Vagina (tissue), 2 donors: ENCODE measurements at regions not wholly inside any gene's neighbourhood (a gene's known extent, or its start where the extent isn't known, plus 50 kb on each side); places are given as distances from the start of the nearest gene placed in this dataset.

Source experiments
- DNase-seq, 2 donors: peaks; one replicate each; pipeline ENCODE4 v3.0.0-alpha.2; 2017; ENCODE audit errors: extremely low spot score in 2 of 2
- H3K27ac ChIP-seq: fragments of 200-600 bp; sonication (generic); one replicate; pipeline ENCODE4 v1.5.1; 2019
- H3K27me3 ChIP-seq: fragments of 200-600 bp; sonication (generic); one replicate; pipeline ENCODE4 v1.5.1; 2019
- H3K36me3 ChIP-seq, 2 donors: fragments of 200-600 bp; sonication (generic); one replicate each; pipeline ENCODE4 v1.5.1; 2017 to 2019
- H3K4me1 ChIP-seq: fragments of 200-600 bp; sonication (generic); one replicate; pipeline ENCODE4 v1.5.1; 2019
- H3K4me3 ChIP-seq, 2 donors: fragments of 200-600 bp; sonication (generic); 1 replicate in 1 of 2; 2 replicates in 1 of 2; pipeline ENCODE4 v1.5.1; 2016 to 2019
- H3K9me3 ChIP-seq: fragments of 200-600 bp; sonication (generic); one replicate; pipeline ENCODE4 v1.5.1; 2019
- CTCF ChIP-seq, 3 experiments: fragments of 450-650 bp in 2 of 3; fragments of 200-600 bp in 1 of 3; sonication (generic) in 1 of 3; IDR thresholded peaks; one replicate each; pipeline ENCODE4 v1.5.1; 2017 to 2019; ENCODE audit warnings: antibody characterized with exemption in 3 of 3, mild to moderate bottlenecking in 2 of 3, moderate library complexity in 2 of 3
- POLR2A ChIP-seq, 2 donors: fragments of 450-650 bp; IDR thresholded peaks; one replicate each; pipeline ENCODE4 v1.6.1; 2017; ENCODE audit warnings: antibody characterized with exemption in 2 of 2, mild to moderate bottlenecking in 2 of 2, moderate library complexity in 2 of 2
- POLR2AphosphoS5 ChIP-seq, 2 donors: sonication (generic); formaldehyde crosslinking; IDR thresholded peaks; one replicate each; pipeline ENCODE4 v1.9.0; 2017; ENCODE audit warnings: antibody characterized with exemption in 2 of 2, mild to moderate bottlenecking in 2 of 2, low read depth in 1 of 2; ENCODE audit not compliant: insufficient read depth in 1 of 2
- intact Hi-C: fragments of 100-400 bp; cut with DNase I; formaldehyde crosslinking; loops from one replicate; pipeline ENCODE4 v1.15.1; 2023

DNA sequence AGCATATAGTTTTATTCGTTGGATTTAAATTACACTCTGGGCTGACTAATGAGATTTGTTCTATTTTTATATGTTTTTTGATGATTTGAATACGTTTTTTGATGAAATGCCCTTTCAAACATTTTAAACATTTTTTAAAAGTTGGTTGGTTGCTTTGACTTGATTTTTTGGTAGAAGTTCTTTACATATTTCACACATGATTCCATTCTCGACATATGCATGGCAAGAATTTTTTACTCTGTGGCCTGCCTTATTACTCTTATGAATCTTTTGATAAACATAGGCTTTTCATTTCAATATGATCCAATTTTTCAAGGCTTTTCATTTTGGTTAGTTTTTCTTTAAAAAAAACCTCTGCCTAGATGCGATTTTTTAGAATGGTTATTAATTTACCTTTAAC lies 617.0 kb downstream of the RNF144B start:
- no peaks in the 10 kb centered on the region for H3K27me3 ChIP-seq
- H3K4me3 ChIP-seq = no peak overlapping the region
- no peaks in the 10 kb centered on the region for H3K36me3 ChIP-seq
- no peak for TF ChIP-seq POLR2A (IDR thresholded peaks at IDR 0.05)
- TF ChIP-seq POLR2AphosphoS5 (IDR thresholded peaks at IDR 0.05; ENCODE audit: insufficient read depth in 1 of 2, low read depth in 1 of 2) = no peak
- intact Hi-C loops = no loop called here
- H3K9me3 ChIP-seq = no peaks in the 10 kb centered on the region
- DNase-seq = no peak
- H3K4me1 ChIP-seq = no peaks in the 10 kb centered on the region
- no peak overlapping the region for H3K27ac ChIP-seq

GRCh38 chr6:19009769-19010168 lies 622.6 kb downstream of the RNF144B start:
- no peak for DNase-seq

GRCh38 chr6:19013026-19013705 lies 626.0 kb downstream of the RNF144B start:
- TF ChIP-seq POLR2A (IDR thresholded peaks at IDR 0.05) = no peak
- Histone ChIP-seq H3K4me3 (no peak overlapping the region), H3K27me3 (no peaks in the 10 kb centered on the region), H3K36me3 (no peaks in the 10 kb centered on the region), H3K27ac (no peak overlapping the region), H3K4me1 (no peaks in the 10 kb centered on the region), H3K9me3 (no peaks in the 10 kb centered on the region)
- no peak for DNase-seq
- intact Hi-C loops = no loop called here

More at GRCh38 chr6:19009769-19010168, 622.6 kb downstream of the RNF144B start:
- Histone ChIP-seq H3K4me1 (no peaks in the 10 kb centered on the region), H3K36me3 (no peaks in the 10 kb centered on the region), H3K27ac (no peak overlapping the region), H3K4me3 (no peak overlapping the region), H3K9me3 (no peaks in the 10 kb centered on the region), H3K27me3 (no peaks in the 10 kb centered on the region)
- intact Hi-C loops = no loop called here
- TF ChIP-seq CTCF (IDR thresholded peaks at IDR 0.05) (no peak), POLR2AphosphoS5 (IDR thresholded peaks at IDR 0.05; ENCODE audit: insufficient read depth in 1 of 2, low read depth in 1 of 2) (no peak), POLR2A (IDR thresholded peaks at IDR 0.05) (no peak)

GRCh38 chr6:19024737-19025136 lies 637.6 kb downstream of the RNF144B start:
- Histone ChIP-seq H3K9me3 (no peaks in the 10 kb centered on the region), H3K27me3 (no peaks in the 10 kb centered on the region), H3K4me3 (no peak overlapping the region), H3K4me1 (no peaks in the 10 kb centered on the region), H3K27ac (no peak overlapping the region), H3K36me3 (no peaks in the 10 kb centered on the region)
- no peak for DNase-seq
- intact Hi-C loops = no loop called here
- TF ChIP-seq POLR2A (IDR thresholded peaks at IDR 0.05) (no peak), CTCF (IDR thresholded peaks at IDR 0.05) (no peak), POLR2AphosphoS5 (IDR thresholded peaks at IDR 0.05; ENCODE audit: insufficient read depth in 1 of 2, low read depth in 1 of 2) (no peak)

GRCh38 chr6:19028201-19028600 lies 641.1 kb downstream of the RNF144B start:
- Histone ChIP-seq H3K9me3 (no peaks in the 10 kb centered on the region), H3K4me1 (peaks cover 7% of the 10 kb centered on the region), H3K27ac (no peak overlapping the region), H3K27me3 (no peaks in the 10 kb centered on the region), H3K4me3 (no peak overlapping the region), H3K36me3 (no peaks in the 10 kb centered on the region)
- no peak for TF ChIP-seq CTCF (IDR thresholded peaks at IDR 0.05)
- TF ChIP-seq POLR2AphosphoS5 (IDR thresholded peaks at IDR 0.05; ENCODE audit: insufficient read depth in 1 of 2, low read depth in 1 of 2) = no peak
- TF ChIP-seq POLR2A (IDR thresholded peaks at IDR 0.05) = no peak
- intact Hi-C loops = no loop called here
- no peak for DNase-seq

DNA sequence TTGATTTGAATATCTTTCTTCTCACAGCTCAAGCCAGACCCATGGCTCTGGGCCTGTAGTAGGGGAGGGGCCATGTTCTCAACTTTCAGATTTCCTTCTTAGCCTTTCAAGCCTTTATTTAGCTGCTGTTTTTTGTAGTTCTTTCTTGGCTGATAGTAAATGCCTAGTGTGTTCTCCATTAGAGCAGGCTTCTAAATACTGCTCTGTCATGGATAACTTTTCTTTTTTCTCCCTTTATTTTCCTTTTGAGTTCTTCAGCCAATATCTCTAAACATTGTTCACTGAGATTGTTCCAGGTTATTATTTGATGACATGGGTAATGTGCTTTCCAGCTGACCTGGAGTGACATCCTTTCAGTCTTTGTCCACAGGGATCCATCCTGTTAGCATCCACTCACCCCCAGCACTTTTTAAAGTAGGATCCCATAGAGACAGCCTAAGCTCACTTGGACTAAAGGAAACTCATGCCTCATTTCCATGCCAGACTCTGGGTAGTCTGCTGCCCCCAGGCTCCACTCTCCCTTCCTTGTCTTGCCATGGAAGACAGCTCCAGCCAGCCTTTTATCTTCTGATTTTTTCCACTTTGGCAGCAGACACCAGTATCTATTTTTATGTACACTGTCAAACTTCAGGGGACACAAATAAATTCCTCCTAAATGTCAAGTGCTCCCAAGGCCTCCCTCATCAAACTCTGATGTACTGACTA lies 645.6 kb downstream of the RNF144B start:
- intact Hi-C loops = loop anchor here (10.0 kb wide), 1 partner anchor 132 kb away; no protein-coding TSS in a partner anchor
- H3K27ac ChIP-seq = peak overlapping the region; percentile 36
- no peaks in the 10 kb centered on the region for H3K27me3 ChIP-seq
- no peaks in the 10 kb centered on the region for H3K36me3 ChIP-seq
- TF ChIP-seq CTCF (IDR thresholded peaks at IDR 0.05) = no peak
- no peak for TF ChIP-seq POLR2AphosphoS5 (IDR thresholded peaks at IDR 0.05; ENCODE audit: insufficient read depth in 1 of 2, low read depth in 1 of 2)
- no peak for TF ChIP-seq POLR2A (IDR thresholded peaks at IDR 0.05)
- H3K4me3 ChIP-seq = no peak overlapping the region
- no peaks in the 10 kb centered on the region for H3K9me3 ChIP-seq
- H3K4me1 ChIP-seq = peaks cover 33% of the 10 kb centered on the region
- no peak for DNase-seq
